GM04503 (cell line): ENCODE measurements at regions not wholly inside any gene's neighbourhood (a gene's known extent, or its start where the extent isn't known, plus 50 kb on each side); places are given as distances from the start of the nearest gene placed in this dataset.
"Not testable (repeated sequence)": the region's sequence is repeated elsewhere in the genome, so short reads cannot be mapped to it uniquely, and the experiment has no call there.

Experiments
- DNase-seq: peaks from one replicate; pipeline ENCODE4 v3.0.0-alpha.2; 2012; ENCODE audit warnings: low read depth

DNA sequence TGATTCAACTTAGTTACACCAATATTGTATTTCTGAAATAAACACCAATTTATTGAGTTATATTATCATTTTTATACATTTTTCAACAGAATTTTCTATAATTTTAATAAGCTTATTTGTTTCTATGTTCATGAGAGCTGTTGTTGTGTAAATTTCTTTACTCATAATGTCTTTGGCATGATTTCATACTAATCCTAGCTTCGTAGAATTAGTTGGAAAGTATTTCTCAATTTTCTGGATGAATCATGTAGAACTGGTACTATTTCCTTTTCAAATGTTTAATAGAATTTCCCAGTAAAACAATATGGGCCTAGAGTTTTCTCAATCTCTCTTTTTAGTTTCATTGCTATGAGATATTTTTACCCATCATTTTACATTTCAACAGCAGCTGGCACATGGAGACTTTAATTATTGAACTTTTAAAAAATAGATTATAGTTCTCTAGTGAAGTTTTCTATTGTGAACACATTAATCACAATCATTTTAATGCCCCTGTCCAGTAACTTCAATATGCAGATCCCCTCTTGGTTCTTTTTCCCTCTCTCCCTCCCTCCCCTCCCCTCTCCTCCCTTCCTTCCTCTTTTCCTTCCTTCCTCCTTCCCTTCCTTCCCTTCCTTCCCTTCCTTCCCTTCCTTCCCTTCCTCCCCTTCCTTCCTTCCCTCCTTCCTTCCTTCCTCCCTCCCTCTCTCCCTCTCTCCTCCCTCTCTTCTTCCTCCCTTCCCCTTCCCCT, 1357.1 kb downstream of the ZPLD1 start:
- no peak for DNase-seq

DNA sequence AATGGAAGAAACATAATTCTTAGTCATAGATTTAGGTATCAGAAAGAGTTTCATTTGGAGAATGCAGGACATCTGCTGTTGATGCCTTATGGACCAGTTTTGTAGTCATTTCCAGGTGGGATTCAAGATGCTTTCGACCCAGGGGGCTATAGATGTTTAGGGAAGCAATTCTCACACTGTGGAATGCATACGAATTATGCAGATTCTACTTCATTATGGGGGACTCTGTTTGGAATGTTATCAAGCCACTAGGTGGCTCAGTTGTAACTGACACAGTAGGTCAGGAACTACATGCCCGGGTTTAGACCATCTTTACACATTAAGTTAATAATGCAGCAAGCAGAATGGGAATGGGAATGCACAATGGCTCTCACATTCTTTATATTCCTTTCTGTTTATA, 1359.8 kb downstream of the ZPLD1 start:
- DNase-seq = no peak

DNA sequence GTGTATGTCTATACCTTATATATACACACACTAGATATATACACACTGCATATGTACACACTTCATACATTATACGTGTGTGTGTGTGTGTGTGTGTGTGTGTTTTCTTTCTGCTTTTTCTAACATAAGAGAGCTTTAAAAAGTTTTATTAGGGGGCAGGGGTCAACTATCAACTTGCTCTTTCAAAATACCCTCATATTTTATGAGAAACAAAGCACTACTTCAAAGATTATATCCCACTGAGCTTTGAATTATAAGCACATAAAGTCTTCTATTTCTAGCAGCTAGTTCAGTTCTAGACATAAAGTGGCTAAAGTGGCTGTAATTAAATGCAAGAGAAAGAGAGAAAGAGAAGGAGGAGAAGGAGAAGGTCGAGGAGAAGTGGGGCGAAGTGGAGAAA, 1361.3 kb downstream of the ZPLD1 start:
- no peak for DNase-seq

DNA sequence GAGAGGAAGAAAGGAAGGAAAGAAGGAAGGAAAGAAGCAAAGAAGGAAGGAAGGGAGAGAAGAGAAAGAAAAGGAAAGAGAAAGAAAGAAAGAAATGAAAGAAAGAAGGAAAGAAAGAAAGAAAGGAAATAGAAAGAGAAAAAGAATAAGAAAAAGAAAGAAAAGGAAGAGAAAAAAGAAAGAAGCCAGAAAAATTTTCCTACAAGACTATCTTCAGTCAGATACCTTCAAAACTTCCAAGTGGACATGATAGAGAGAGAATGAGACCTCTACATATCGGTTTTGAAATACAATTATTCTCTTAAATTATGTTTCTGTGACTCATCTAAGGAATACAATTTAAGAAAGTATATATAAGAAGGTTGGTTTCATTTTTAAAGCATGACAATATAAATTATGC, 1369.0 kb downstream of the ZPLD1 start:
- DNase-seq = no peak

DNA sequence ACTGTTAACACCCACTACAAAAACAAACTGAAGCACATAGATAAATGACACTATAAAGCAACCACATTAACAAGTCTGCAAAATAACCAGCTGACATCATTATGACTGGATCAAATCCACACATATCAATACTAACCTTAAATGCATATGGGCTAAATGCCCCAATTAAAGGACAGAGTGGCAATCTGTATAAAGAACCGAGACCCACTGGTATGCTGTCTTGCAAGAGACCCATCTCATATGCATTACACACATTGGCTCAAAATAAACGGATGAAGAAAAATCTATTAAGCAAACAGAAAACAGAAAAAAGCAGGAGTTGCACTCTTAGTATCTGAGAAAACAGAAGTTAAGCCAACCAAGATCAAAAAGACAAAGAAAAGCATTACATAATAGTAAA, 1375.4 kb downstream of the ZPLD1 start:
- DNase-seq = no peak

DNA sequence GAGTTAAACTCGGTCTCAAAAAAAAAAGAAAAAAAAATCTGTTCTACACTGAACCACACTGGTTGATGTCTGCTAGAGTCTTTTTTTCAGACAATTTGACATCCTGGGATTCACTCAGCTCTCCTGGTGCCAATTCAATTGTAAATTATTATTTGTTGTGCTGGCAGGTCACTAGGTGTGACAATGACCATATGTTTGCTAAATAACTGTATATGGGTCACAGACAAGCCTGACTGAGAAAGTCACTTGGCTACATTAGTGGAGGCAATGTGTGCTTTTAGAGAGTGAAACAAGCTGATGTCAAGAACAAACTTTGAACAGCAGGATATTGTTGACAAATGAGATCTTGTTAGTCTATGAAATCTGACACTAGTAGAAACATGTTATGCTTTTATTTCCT, 1379.1 kb downstream of the ZPLD1 start:
- DNase-seq = no peak

DNA sequence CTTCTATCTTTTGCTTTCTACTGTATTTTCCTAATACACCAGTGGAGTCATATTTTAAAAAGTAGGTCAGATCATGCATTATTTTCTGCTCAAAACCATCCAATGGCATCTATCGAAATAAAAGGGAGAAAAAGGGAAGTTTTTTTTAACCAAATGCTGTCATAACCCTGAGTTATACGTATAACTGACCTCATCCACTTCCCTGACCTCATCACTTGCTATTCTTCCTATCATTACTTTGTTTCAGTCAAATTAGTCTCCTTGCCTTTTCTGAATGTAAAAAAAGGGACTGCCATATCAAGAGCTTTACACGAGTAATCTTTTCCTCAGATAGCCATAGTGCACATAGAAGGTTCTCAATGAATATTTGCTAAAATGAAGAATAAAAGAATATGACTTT, 1383.6 kb downstream of the ZPLD1 start:
- DNase-seq = no peak

DNA sequence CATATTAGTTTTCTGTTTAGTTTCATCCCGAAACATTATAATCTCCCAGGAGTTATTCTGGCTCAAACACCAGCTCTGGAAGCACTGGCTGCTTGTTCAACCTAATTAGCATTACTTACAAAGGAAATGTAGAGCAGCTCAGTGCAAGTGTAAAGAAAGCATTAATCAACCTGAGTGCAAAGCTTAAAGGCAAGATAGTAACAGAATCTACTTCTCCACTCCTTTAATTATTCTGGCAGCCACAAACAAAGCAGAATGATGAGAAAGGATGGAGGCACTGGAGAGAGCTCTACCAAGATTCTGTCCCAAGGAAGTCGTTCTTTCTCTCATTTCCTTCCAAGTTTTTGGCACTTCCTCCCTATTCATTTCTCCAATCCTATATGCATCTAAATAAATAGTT, 1384.0 kb downstream of the ZPLD1 start:
- no peak for DNase-seq

DNA sequence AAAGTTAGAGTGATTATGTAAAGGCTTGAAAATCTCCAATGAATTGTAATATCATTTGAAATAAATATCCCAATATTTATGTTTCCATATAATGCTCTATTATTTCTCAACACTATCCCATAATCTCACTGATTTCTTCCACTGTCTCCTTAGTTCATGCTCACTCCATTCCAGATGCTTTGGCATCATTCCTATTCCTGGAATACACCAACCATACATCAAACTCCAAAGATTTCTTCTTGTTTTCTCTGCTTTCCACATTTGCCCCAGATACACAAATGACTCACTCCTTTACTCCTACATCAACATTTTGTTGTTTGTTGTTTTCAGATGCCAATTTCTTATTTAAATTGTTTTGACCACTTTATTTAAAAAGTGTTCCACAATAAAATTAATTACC, 1390.8 kb downstream of the ZPLD1 start:
- no peak for DNase-seq

DNA sequence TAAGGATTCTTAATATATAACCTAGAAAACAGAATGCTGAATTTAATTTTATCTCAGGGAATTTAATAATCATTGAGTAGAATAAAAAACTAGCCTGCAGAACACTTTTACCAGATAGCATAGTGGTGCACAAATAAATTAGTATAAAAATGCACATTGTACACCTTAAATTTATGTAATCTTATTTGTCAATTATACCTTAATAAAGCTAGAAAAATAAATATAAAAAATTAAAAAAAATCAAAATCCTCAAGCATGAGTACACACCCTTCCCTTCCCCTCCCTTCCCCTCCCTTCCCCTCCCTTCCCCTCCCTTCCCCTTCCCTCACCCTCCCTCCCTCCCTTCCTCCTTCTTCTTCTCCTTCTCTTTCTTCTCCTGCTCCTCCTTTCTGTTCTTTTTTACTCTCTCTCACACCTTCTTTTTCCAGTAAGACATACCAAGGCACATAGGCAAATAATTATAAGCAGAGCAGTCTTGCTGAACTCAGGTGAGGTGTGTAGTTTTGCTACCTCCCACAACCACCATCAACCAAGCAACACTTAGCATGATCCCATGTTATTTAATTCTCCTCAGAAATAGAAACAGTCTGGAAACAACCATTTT, 1395.0 kb downstream of the ZPLD1 start:
- DNase-seq = no peak

DNA sequence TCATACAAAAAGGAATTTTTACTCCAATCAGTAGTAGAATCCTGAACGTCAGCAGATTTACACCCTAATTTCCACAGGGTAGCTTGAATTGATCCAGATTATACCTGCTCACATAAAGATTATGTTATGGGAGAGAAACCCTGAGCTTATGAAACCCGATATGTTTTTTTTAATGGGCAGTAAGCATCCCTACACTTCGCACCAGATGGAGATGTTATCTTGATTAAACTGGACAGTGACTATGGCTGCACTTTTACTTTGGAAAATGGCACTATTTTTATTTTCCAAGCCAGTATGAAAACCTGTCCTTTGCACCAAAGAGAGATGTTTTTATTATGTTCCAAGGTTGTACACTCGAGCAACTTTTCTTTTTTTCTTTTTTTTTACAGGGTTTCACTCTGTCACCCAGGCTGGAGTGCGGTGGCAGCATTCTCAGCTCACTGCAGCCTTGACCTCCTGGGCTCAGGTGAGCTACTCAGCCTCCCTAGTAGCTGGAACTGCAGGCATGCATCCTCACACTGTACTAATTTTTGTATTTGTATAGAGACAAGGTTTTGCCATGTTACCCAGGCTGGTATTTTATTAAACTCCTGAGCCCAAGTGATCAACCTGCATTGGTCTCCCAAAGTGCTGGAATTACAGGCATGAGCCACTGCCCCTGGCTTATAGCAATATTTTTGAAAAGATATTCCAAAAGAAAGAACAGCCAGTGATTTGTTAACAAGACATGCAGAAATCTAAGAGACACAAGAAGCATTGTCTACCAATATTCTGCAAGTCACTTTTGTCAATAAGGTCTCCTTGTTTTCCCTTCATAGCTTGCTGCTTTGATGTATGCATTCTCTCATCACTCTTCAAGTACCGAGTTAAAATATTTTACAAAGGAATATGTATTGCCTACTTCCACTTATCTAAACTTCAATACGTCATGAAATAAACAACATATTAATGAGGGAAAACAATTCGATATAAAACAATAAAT, 1412.6 kb downstream of the ZPLD1 start:
- no peak for DNase-seq

DNA sequence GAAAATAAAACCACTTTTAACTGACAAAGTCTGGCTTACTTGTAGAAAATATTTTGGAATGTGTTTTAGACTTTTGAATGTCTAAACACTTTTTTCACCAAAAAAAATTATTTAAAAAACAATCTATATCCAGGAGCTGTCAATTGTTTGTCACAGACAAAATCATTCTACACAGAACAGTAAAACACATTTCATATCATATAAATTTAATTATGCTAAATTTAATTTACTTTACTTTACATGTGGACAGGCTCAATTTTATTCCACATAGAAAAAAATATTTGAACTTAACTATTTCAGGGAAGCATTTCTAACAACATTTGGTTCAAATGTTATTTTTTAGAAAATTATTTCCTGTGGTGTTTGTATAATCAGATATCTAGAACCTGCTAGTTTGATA, 1417.0 kb downstream of the ZPLD1 start:
- no peak for DNase-seq

DNA sequence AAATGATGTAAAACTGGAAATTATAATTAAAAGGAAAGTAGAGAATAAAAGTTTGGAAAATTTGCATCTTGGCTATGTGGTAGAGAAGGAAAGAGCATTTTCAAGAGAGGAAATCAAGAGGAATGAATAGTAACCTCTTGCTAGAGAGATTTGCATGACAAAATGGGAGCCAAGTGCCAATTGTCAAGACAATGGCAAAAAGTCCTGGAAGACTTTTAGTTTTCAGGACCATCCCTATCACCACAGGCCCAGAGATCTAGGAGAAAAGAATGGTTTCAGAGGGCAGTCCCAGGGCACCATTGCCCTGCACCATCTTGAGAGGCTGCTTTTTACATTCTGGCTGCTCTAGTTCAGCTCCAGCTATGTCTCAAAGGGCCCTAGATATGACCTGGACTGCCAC, 1427.6 kb downstream of the ZPLD1 start:
- DNase-seq = no peak

DNA sequence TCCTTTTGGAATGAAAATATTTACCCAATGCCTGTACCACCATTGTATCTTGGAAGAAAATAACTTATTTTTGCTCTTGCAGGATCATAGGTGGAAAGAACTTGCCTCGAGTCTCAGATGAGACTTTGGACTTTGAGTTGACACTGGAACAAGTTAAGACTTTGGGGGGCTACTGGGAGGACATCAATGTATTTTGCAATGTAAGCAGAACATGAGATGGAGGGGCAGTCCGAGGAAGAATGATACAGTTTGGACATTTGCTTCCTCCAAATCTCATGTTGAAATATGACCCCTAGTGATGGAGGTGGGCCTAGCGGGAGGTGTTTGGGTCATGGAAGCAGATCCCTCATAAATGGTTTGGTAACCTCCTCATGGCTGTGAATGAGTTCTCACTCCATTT, 1428.6 kb downstream of the ZPLD1 start:
- no peak for DNase-seq

DNA sequence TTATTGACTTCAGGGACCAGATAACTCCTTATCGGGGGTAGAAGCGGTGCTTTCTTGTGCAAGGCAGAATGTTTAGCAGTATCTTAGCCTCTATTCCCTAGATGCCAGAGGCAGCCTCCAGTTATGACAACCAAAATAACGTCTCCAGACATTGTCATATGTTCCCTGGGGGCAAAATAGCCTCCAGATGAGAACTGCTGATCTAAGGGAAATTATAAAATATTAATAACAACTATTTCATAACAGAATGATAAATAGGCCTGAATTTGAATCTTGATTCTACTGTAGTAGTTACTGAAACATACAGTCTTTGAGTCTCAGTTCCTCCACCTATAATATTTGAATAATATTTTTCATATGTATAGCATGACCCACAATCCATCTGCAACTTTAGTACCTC, 1431.3 kb downstream of the ZPLD1 start:
- DNase-seq = no peak

DNA sequence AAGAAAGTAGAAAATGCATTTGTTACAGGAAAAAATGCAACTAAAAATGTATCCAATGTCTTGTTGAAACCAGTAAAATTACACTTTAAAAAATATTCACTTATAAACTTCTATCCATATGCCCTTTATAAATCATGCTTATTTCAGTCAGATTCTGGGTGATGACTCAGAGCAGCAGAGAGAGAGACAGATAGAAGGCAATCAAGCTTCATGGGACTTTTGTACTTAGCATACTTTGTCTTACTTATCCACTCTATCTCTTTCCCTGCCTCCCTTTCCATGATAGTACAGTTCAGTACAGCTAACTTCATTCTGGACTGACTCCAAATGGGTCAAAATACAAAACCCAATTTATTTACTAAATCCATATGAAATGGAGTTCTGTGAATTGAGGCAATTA, 1438.2 kb downstream of the ZPLD1 start:
- no peak for DNase-seq

DNA sequence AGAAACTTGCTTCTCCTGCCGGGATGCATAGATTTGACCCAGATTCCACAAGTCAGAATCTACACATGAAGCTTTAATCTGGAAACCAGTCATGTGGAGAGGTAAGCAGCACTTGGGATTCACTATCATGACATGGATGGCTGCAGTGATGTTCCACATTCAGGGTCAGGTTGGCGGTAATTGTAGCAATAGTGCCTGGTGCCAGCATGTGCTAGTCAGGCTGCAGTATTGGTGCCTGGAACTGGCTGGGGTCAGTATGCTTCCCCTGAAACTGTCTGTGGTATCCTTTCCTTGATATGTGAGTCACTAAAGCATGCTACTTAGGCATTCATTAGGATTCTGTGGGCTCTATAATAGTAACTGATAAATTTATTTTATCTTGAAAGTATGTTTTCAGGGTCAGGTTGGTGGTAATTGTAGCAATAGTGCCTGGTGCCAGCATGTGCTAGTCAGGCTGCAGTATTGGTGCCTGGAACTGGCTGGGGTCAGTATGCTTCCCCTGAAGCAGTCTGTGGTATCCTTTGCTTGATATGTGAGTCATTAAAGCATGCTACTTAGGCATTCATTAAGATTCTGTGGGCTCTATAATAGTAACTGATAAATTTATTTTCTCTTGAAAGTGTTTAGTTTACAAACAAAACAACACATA, 1439.2 kb downstream of the ZPLD1 start:
- no peak for DNase-seq

DNA sequence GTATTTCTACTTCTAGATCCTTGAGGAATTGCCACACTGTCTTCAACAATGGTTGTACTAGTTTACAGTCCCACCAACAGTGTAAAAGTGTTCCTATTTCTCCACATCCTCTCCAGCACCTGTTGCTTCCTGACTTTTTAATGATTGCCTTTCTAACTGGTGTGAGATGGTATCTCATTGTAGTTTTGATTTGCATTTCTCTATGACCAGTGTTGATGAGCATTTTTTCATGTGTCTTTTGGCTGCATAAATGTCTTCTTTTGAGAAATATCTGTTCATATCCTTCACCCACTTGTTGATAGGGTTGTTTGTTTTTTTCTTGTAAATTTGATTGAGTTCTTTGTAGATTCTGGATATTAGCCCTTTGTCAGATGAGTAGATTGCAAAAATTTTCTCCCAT, 1447.0 kb downstream of the ZPLD1 start:
- DNase-seq = not testable (repeated sequence)

DNA sequence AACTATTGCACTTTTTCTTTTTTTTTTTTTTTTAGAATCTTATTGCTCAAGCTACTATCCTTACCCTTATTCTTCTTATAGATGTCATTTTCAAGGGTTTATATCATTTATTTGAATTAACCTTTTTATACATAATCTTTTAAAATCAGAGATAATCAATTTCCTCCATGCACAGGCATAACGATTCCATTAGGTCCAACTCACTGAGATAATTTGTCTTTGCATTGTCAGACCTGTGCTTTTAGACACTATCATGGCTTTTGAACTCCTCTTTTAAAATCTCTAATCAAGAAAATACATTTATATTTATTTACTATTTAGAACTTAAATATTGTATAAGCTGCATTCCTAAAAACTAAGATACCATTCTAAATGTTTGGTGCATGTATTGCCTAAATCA, 1454.9 kb downstream of the ZPLD1 start:
- no peak for DNase-seq

DNA sequence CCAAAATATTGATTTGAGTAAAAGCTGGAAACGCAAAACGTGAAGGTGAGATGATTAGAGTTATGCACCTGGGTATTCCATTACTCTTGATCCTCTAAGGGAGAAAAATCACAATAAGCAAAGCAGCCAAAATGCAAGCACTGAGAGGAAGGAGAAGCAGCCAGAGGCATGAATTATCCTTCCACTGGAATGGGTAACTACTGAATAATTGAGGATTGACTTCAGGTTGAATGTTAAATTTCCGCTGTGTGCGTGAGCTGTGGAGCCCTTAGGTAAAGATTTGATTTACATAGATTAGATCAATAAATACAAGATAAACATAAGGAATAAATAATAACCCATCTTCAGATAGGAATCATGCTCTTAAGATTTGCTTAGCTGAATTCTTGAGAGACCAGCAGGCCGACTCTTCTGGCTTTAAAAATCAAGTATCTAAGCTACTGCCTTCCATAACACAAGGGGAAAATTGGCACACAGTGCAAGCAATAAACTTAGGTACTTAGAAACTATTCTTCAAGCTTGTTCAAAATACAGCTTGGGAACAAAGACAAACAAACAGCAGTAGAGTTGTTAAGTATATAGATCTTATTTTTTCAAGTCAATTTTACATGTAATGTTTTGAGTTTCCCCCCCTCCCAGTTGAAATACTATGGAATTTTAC, 1459.5 kb downstream of the ZPLD1 start:
- DNase-seq = no peak

DNA sequence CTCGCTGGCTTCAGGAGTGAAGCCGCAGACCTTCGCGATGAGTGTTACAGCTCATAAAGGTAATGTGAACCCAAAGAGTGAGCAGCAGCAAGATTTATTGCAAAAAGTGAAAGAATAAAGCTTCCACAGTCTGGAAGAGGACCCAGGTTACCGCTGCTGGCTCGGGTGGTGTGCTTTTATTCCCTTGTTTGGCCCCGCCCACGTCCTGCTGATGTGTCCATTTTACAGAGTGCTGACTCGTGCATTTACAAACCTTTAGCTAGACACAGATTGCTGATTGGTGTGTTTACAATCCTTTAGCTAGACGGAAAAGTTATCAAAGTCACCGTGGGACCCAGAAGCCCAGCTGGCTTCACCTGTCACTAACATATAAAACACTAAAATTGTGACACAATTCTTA, 1464.5 kb downstream of the ZPLD1 start:
- DNase-seq = no peak

DNA sequence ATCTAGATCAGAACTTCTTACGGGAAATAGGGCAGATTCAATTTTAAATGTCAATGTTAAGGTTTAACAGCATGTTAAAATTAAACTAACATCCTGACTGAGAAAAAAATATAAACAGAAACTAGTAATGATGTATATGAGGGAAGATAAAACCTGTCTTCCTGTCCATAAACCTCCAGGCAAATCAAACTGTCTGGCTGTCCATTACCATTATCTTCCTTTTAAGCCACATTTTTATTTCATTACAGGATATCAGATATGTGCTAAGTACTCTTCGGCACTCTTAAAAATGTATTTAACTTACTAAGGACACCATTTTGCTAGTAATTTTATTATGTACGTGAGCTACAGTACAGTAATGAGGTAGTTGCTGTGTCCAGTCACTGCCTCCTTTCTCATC, 1461.7 kb upstream of the ALCAM start:
- DNase-seq = no peak
